Endodermal cell (in vitro differentiated cells): ENCODE measurements at regions not wholly inside any gene's neighbourhood (a gene's known extent, or its start where the extent isn't known, plus 50 kb on each side); places are given as distances from the start of the nearest gene placed in this dataset.

ENCODE experiments used
- DNase-seq: peaks from one replicate; pipeline ENCODE4 v3.0.0-alpha.2; 2017
- H3K27ac ChIP-seq: 2 replicates; pipeline ENCODE4 v1.5.1; 2013; ENCODE audit warnings: mild to moderate bottlenecking, low read depth, low read length, moderate library complexity
- H3K27me3 ChIP-seq: 2 replicates; pipeline ENCODE4 v1.6.1; 2013; ENCODE audit warnings: mild to moderate bottlenecking, low read length, moderate library complexity; ENCODE audit not compliant: insufficient read depth, control insufficient read depth, poor library complexity, severe bottlenecking
- H3K36me3 ChIP-seq: 2 replicates; pipeline ENCODE4 v1.7.0; 2013; ENCODE audit warnings: mild to moderate bottlenecking, low read length, moderate library complexity; ENCODE audit not compliant: control insufficient read depth, insufficient read depth
- H3K4me1 ChIP-seq: one replicate; pipeline ENCODE4 v1.7.0; 2013; ENCODE audit warnings: low read length; ENCODE audit not compliant: control insufficient read depth, insufficient read depth
- H3K4me3 ChIP-seq: 2 replicates; pipeline ENCODE4 v1.5.1; 2013; ENCODE audit warnings: mild to moderate bottlenecking, low read length, moderate library complexity
- H3K9ac ChIP-seq: 2 replicates; pipeline ENCODE4 v1.6.1; 2013; ENCODE audit warnings: mild to moderate bottlenecking, low read length, moderate library complexity; ENCODE audit not compliant: poor library complexity, severe bottlenecking; ENCODE audit errors: extremely low read depth
- H3K9me3 ChIP-seq: 2 replicates; pipeline ENCODE4 v1.6.1; 2013; ENCODE audit warnings: mild to moderate bottlenecking, low read length, moderate library complexity; ENCODE audit not compliant: control insufficient read depth
- H3K27ac Mint-ChIP-seq: 2 replicates; pipeline ENCODE4 v1.8.0; 2020; ENCODE audit warnings: mixed read lengths
- H3K27me3 Mint-ChIP-seq: 2 replicates; pipeline ENCODE4 v1.8.0; 2021; ENCODE audit warnings: mild to moderate bottlenecking, mixed read lengths; ENCODE audit not compliant: insufficient read depth
- H3K36me3 Mint-ChIP-seq: 2 replicates; pipeline ENCODE4 v1.8.0; 2020; ENCODE audit warnings: low read depth, mixed read lengths
- H3K4me1 Mint-ChIP-seq: 2 replicates; pipeline ENCODE4 v1.8.0; 2020; ENCODE audit warnings: mixed read lengths
- H3K4me3 Mint-ChIP-seq: 2 replicates; pipeline ENCODE4 v1.8.0; 2020; ENCODE audit warnings: mild to moderate bottlenecking, moderate library complexity, mixed read lengths
- H3K9me3 Mint-ChIP-seq: 2 replicates; pipeline ENCODE4 v1.8.0; 2020; ENCODE audit warnings: mild to moderate bottlenecking, mixed read lengths
- WGBS, 2 experiments: methylation state at CpG; one replicate each; pipeline versions ENCODE4 v1.1.5 to v1.1.7; 2013; ENCODE audit warnings: missing lambda C conversion rate in 2 of 2, mixed read lengths in 1 of 2; ENCODE audit not compliant: insufficient coverage in 1 of 2, insufficient read length in 1 of 2; 5-methylcytosine and 5-hydroxymethylcytosine counted together
- TF ChIP-seq, protein P1 (sequence below): fragments of 200-600 bp; sonication (generic); conservative IDR thresholded peaks from 2 replicates; pipeline ENCODE4 v1.5.0; 2021; ENCODE audit warnings: antibody characterized with exemption, mild to moderate bottlenecking

DNA sequence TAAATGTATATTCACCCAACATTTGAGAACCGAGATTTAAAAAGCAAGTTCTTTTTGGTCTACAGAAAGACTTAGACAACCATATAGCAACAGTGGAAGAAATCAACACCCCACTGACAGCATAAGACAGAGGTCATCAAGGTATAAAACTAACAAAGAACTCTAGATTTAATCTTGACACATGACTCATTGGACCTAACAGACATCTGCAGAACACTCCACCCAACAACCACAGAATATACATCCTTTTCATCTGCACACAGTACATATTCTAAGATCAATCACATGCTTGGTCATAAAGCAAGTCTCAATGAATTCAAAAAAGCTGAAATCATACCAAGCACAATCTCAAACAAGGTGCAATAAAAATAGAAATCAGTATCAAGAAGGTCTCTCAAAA is 65.8 kb downstream of the SPIN4 start:
- H3K27me3 Mint-ChIP-seq, result no peaks in the 10 kb centered on the region
- no peaks in the 10 kb centered on the region for H3K27me3 ChIP-seq
- H3K27ac Mint-ChIP-seq, result no peak overlapping the region
- H3K4me3 ChIP-seq, result no peak overlapping the region
- 92% methylated on average over 1 of the region's 1 CpG; no CpG with 5 or more reads in 1 of the 2 experiments for WGBS, 2 experiments
- H3K9ac ChIP-seq, result no peak overlapping the region
- H3K9me3 ChIP-seq, result no peaks in the 10 kb centered on the region
- H3K36me3 ChIP-seq, result no peaks in the 10 kb centered on the region
- H3K27ac ChIP-seq, result no peak overlapping the region
- H3K4me3 Mint-ChIP-seq, result no peak overlapping the region
- no peaks in the 10 kb centered on the region for H3K4me1 ChIP-seq
- no peaks in the 10 kb centered on the region for H3K4me1 Mint-ChIP-seq
- peaks cover 55% of the 10 kb centered on the region for H3K9me3 Mint-ChIP-seq
- TF ChIP-seq, protein P1, sequence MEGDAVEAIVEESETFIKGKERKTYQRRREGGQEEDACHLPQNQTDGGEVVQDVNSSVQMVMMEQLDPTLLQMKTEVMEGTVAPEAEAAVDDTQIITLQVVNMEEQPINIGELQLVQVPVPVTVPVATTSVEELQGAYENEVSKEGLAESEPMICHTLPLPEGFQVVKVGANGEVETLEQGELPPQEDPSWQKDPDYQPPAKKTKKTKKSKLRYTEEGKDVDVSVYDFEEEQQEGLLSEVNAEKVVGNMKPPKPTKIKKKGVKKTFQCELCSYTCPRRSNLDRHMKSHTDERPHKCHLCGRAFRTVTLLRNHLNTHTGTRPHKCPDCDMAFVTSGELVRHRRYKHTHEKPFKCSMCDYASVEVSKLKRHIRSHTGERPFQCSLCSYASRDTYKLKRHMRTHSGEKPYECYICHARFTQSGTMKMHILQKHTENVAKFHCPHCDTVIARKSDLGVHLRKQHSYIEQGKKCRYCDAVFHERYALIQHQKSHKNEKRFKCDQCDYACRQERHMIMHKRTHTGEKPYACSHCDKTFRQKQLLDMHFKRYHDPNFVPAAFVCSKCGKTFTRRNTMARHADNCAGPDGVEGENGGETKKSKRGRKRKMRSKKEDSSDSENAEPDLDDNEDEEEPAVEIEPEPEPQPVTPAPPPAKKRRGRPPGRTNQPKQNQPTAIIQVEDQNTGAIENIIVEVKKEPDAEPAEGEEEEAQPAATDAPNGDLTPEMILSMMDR, result no peak
- H3K36me3 Mint-ChIP-seq, result no peaks in the 10 kb centered on the region
- no peak for DNase-seq

DNA sequence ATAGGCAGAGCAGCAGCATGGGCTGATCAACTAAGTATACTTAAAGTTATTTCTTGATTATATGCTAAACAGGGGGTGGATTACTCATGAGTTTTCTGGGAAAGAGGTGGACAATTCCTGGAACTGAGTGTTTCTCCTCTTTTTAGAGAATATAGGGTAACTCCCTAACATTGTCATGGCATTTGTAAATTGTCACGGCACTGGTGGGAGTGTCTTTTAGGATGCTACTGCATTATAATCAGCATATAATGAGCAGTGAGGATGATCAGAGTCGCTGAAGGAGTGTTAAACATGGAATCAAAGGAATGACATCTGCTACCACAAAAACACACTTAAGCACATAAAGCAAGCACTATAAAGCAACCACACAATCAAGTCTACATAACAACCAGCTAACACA is 66.5 kb downstream of the SPIN4 start:
- WGBS, 2 experiments, result 83% methylated on average over 1 of the region's 2 CpGs; no CpG with 5 or more reads in 1 of the 2 experiments
- Histone ChIP-seq H3K27me3 (no peaks in the 10 kb centered on the region), H3K36me3 (no peaks in the 10 kb centered on the region), H3K27ac (no peak overlapping the region), H3K9ac (no peak overlapping the region), H3K9me3 (no peaks in the 10 kb centered on the region), H3K4me1 (no peaks in the 10 kb centered on the region), H3K4me3 (no peak overlapping the region)
- Mint-ChIP-seq H3K9me3 (peaks cover 48% of the 10 kb centered on the region), H3K27ac (no peak overlapping the region), H3K36me3 (no peaks in the 10 kb centered on the region), H3K4me1 (no peaks in the 10 kb centered on the region), H3K4me3 (no peak overlapping the region), H3K27me3 (no peaks in the 10 kb centered on the region)
- DNase-seq, result no peak
- TF ChIP-seq, protein P1, result no peak

DNA sequence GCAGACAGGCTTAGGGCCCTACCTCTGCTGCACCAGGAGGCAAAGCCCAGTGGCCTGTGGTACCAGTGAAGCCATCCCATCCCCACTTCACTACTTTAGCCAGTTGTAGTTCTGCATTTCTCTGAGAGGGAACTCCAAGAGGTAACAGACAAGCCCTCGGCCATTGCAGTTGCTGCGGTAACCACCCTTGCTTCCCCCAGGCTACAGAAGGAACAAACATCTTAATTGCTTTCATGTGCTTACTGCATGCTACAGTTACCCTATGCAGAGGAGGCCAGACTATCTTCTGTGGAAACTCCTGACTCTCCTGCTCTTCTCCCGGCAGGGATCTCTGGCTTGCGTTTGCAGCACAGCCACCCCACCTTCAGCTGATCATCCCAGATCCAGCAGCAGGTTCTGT is 67.8 kb downstream of the SPIN4 start:
- DNase-seq, result no peak
- Mint-ChIP-seq H3K4me3 (no peak overlapping the region), H3K27me3 (no peaks in the 10 kb centered on the region), H3K27ac (no peak overlapping the region), H3K4me1 (no peaks in the 10 kb centered on the region), H3K9me3 (peaks cover 35% of the 10 kb centered on the region), H3K36me3 (no peaks in the 10 kb centered on the region)
- WGBS, 2 experiments, result 80 to 91% methylated on average over 1 to 4 of the region's 4 CpGs
- Histone ChIP-seq H3K36me3 (no peaks in the 10 kb centered on the region), H3K9ac (no peak overlapping the region), H3K27ac (no peak overlapping the region), H3K4me3 (no peak overlapping the region), H3K27me3 (no peaks in the 10 kb centered on the region), H3K9me3 (no peaks in the 10 kb centered on the region), H3K4me1 (no peaks in the 10 kb centered on the region)
- TF ChIP-seq, protein P1, result no peak
